ENCODE measurements at regions not wholly inside any gene's neighbourhood (a gene's known extent, or its start where the extent isn't known, plus 50 kb on each side); places are given as distances from the start of the nearest gene placed in this dataset.

DNA sequence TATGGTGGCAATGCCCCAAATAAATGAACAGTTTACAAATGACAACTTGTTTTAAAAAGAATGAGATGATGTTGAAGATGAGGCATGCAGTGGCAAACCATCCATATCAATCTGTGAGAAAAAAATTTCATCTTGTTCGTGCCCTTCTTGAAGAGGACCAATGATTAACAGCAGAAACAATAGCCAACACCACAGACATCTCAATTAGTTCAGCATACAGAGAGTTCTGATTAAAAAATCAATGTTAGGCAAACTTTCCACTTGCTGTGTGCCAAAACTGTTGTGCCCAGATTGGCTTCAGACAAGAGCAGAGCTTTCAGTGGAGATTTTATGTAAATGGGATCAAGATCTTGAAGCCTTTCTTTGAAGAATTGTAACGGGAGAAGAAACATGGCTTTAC, 329.9 kb downstream of the BMP4 start:
- no peak for DNase-seq
- no peaks in the 10 kb centered on the region for H3K36me3 ChIP-seq
- H3K4me3 ChIP-seq (ENCODE audit: low read depth, low read length), result no peak overlapping the region
- TF ChIP-seq CTCF (IDR thresholded peaks at IDR 0.05; ENCODE audit: low read depth, low read length), result no peak
- no peaks in the 10 kb centered on the region for H3K27me3 ChIP-seq
- no peaks in the 10 kb centered on the region for H3K9me3 ChIP-seq
- no peaks in the 10 kb centered on the region for H3K4me1 ChIP-seq

DNA sequence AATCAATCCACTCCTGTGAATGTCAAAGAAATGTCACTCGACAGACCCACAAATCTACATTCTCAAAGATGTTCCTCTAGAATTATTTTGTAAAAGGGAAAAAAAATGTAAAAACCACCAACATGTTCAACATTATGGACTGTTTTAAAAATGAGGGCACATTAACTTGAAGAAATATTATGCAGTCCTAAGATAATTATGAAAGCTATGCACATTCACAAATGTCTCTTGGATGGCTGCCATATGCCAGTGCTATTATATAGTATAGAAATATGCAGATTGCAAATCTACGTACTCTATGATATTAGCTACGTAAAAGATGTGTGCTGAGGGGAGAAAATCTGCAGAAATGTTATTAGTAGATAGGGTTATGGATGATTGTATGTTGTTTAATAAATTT, 334.2 kb downstream of the BMP4 start:
- no peaks in the 10 kb centered on the region for H3K4me1 ChIP-seq
- no peak overlapping the region for H3K4me3 ChIP-seq (ENCODE audit: low read depth, low read length)
- no peak for TF ChIP-seq CTCF (IDR thresholded peaks at IDR 0.05; ENCODE audit: low read depth, low read length)
- H3K36me3 ChIP-seq, result no peaks in the 10 kb centered on the region
- DNase-seq, result no peak
- no peaks in the 10 kb centered on the region for H3K9me3 ChIP-seq
- H3K27me3 ChIP-seq, result no peaks in the 10 kb centered on the region

DNA sequence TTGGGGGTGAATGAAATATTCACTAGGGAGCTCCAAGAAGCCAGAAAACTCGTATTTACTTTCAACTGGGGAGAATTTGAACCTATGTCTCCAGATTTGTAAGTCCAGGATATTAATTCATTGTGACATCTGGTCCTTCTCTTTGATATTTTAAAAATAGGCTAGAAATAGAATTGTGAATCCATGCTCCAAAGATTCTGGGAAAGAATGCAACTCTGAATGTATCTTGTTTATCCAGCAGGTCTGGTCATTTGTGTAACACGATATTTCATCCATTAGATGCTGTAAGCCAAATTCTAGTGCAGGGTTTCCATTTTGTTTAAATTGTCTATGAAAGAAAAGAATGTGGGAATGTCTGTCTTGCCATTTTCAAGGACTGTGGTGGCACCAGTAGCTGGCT, 334.7 kb downstream of the BMP4 start:
- no peaks in the 10 kb centered on the region for H3K36me3 ChIP-seq
- no peaks in the 10 kb centered on the region for H3K4me1 ChIP-seq
- H3K9me3 ChIP-seq, result no peaks in the 10 kb centered on the region
- H3K4me3 ChIP-seq (ENCODE audit: low read depth, low read length), result no peak overlapping the region
- H3K27me3 ChIP-seq, result no peaks in the 10 kb centered on the region
- no peak for DNase-seq
- TF ChIP-seq CTCF (IDR thresholded peaks at IDR 0.05; ENCODE audit: low read depth, low read length), result no peak

DNA sequence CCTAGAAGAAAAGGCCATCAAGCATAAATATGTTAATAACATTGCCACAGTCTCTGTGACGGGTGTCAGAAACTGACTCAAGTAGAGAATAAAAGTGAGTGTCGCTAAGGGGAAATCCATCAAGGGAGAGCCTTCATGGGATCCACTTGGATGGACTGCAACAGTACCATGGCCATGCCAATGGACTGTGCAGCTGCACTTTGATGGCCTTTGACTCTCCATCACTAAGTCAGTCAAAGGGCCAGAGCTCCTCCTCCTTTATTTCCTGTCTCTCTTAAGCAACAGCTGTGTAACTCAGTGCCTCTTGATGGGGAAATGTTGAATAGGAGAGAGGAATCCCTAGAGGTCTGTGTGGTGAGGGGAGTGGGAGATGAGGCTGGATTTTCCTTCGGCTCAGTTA, 335.2 kb downstream of the BMP4 start:
- H3K27me3 ChIP-seq, result no peaks in the 10 kb centered on the region
- H3K4me1 ChIP-seq, result no peaks in the 10 kb centered on the region
- no peak overlapping the region for H3K4me3 ChIP-seq (ENCODE audit: low read depth, low read length)
- DNase-seq, result no peak
- H3K36me3 ChIP-seq, result no peaks in the 10 kb centered on the region
- no peaks in the 10 kb centered on the region for H3K9me3 ChIP-seq
- TF ChIP-seq CTCF (IDR thresholded peaks at IDR 0.05; ENCODE audit: low read depth, low read length), result no peak

GRCh38 chr14:53620890-53621289, 335.7 kb downstream of the BMP4 start:
- H3K36me3 ChIP-seq, result no peaks in the 10 kb centered on the region
- H3K27me3 ChIP-seq, result no peaks in the 10 kb centered on the region
- no peaks in the 10 kb centered on the region for H3K9me3 ChIP-seq
- no peak for TF ChIP-seq CTCF (IDR thresholded peaks at IDR 0.05; ENCODE audit: low read depth, low read length)
- DNase-seq, result no peak
- no peaks in the 10 kb centered on the region for H3K4me1 ChIP-seq
- H3K4me3 ChIP-seq (ENCODE audit: low read depth, low read length), result no peak overlapping the region

GRCh38 chr14:53620317-53620716, 336.3 kb downstream of the BMP4 start:
- TF ChIP-seq CTCF (IDR thresholded peaks at IDR 0.05; ENCODE audit: low read depth, low read length), result no peak
- DNase-seq, result no peak
- Histone ChIP-seq H3K27me3 (no peaks in the 10 kb centered on the region), H3K4me1 (no peaks in the 10 kb centered on the region), H3K9me3 (no peaks in the 10 kb centered on the region), H3K4me3 (ENCODE audit: low read depth, low read length) (no peak overlapping the region), H3K36me3 (no peaks in the 10 kb centered on the region)

All from BE2C (cell line).